H1 (cell line): ENCODE measurements at regions not wholly inside any gene's neighbourhood (a gene's known extent, or its start where the extent isn't known, plus 50 kb on each side); places are given as distances from the start of the nearest gene placed in this dataset.

Experiments
- CTCF ChIA-PET: fragments of 300-600 bp; sonication (Branson Sonifier 250); formaldehyde crosslinking; loops from one replicate; lab custom pipeline; 2021; ENCODE audit not compliant: partially characterized antibody; lab: Charles Lee
- POLR2A ChIA-PET: fragments of 300-600 bp; sonication (Branson Sonifier 250); formaldehyde crosslinking; loops from one replicate; lab custom pipeline; 2021; ENCODE audit warnings: inconsistent platforms; ENCODE audit not compliant: partially characterized antibody; lab: Charles Lee
- DNase-seq, 2 experiments: peaks; one replicate each; pipeline versions ENCODE4 v3.0.0 to v3.0.0-alpha.2; 2010 to 2022; ENCODE audit warnings: low spot score in 2 of 2, low read depth in 1 of 2, mixed read lengths in 1 of 2
- FAIRE-seq: peaks from 2 replicates; lab custom pipeline; 2011; peaks lifted over from hg19 to GRCh38; lab: Jason Lieb, UNC
- H2AFZ ChIP-seq: 2 replicates; pipeline ENCODE4 v1.8.1; 2012; ENCODE audit warnings: low read length, inconsistent platforms
- H2AK5ac ChIP-seq: 2 replicates; pipeline ENCODE4 v1.6.1; 2013; ENCODE audit warnings: low read depth, low read length
- H2BK120ac ChIP-seq: replicated peaks from 2 replicates; pipeline ENCODE3; 2013; ENCODE audit warnings: low read depth, low read length, inconsistent platforms
- H2BK12ac ChIP-seq: 2 replicates; pipeline ENCODE4 v1.6.1; 2013; ENCODE audit warnings: low read depth, low read length
- H2BK15ac ChIP-seq: 2 replicates; pipeline ENCODE4 v1.6.1; 2013; ENCODE audit warnings: low read length
- H2BK20ac ChIP-seq: 2 replicates; pipeline ENCODE4 v1.6.1; 2013; ENCODE audit warnings: low read length
- H2BK5ac ChIP-seq: 2 replicates; pipeline ENCODE4 v1.6.1; 2013; ENCODE audit warnings: low read depth, low read length
- H3K14ac ChIP-seq: 2 replicates; pipeline ENCODE4 v1.6.1; 2013; ENCODE audit warnings: inconsistent platforms; ENCODE audit not compliant: insufficient read length
- H3K18ac ChIP-seq: 2 replicates; pipeline ENCODE4 v1.6.1; 2013; ENCODE audit warnings: low read length; ENCODE audit errors: extremely low read depth
- H3K23ac ChIP-seq: 2 replicates; pipeline ENCODE4 v1.6.1; 2013; ENCODE audit warnings: inconsistent platforms; ENCODE audit not compliant: insufficient read length
- H3K23me2 ChIP-seq: 2 replicates; pipeline ENCODE4 v1.6.1; 2013; ENCODE audit warnings: low read depth, low read length
- H3K27ac ChIP-seq: 2 replicates; pipeline ENCODE4 v1.6.1; 2011; ENCODE audit warnings: low read depth, low read length, inconsistent platforms
- H3K27me3 ChIP-seq, 4 experiments: replicated peaks in 1 of 4; 1 replicate in 1 of 4; 2 replicates in 3 of 4; pipeline versions ENCODE4 v1.6.1 to v1.8.1; 2011 to 2013; ENCODE audit warnings: low read length in 3 of 4, mild to moderate bottlenecking in 3 of 4, inconsistent platforms in 2 of 4, mixed read lengths in 2 of 4, moderate library complexity in 1 of 4; ENCODE audit not compliant: control insufficient read depth in 3 of 4, insufficient read depth in 3 of 4; ENCODE audit errors: extremely low read depth in 1 of 4
- H3K36me3 ChIP-seq, 4 experiments: 2 replicates each; pipeline versions ENCODE4 v1.6.1 to v1.8.1; 2011 to 2013; ENCODE audit warnings: mild to moderate bottlenecking in 4 of 4, low read length in 3 of 4, moderate library complexity in 2 of 4, control low read depth in 1 of 4, inconsistent platforms in 1 of 4; ENCODE audit not compliant: insufficient read depth in 4 of 4, control insufficient read depth in 2 of 4
- H3K4ac ChIP-seq: replicated peaks from 2 replicates; pipeline ENCODE3; 2013; ENCODE audit warnings: low read length, low read depth, mixed read lengths, inconsistent platforms; ENCODE audit not compliant: insufficient read length
- H3K4me1 ChIP-seq, 4 experiments: replicated peaks in 1 of 4; 1 replicate in 1 of 4; 2 replicates in 3 of 4; pipeline versions ENCODE4 v1.6.1 to v1.8.1; 2011 to 2013; ENCODE audit warnings: low read length in 3 of 4, inconsistent platforms in 2 of 4, mixed read lengths in 1 of 4; ENCODE audit not compliant: insufficient read depth in 4 of 4, control insufficient read depth in 3 of 4
- H3K4me2 ChIP-seq, 2 experiments: 2 replicates each; pipeline versions ENCODE4 v1.6.1 to v1.8.1; 2011 to 2013; ENCODE audit warnings: low read depth in 2 of 2, low read length in 2 of 2, control low read depth in 1 of 2, inconsistent platforms in 1 of 2, mild to moderate bottlenecking in 1 of 2; ENCODE audit not compliant: insufficient read depth in 1 of 2
- H3K4me3 ChIP-seq, 4 experiments: fragments of 200-600, 300-600 bp in 1 of 4; sonication (generic), shearing (Covaris generic), sonication (Bioruptor Twin) in 1 of 4; 2 replicates each; pipeline versions ENCODE4 v1.5.1 to v1.8.1; 2011 to 2016; ENCODE audit warnings: low read length in 4 of 4, low read depth in 3 of 4, control low read depth in 2 of 4, inconsistent platforms in 2 of 4, mild to moderate bottlenecking in 2 of 4, mixed read lengths in 1 of 4, moderate library complexity in 1 of 4; ENCODE audit not compliant: insufficient read depth in 2 of 4; ENCODE audit errors: extremely low read depth in 1 of 4
- H3K56ac ChIP-seq: replicated peaks from 2 replicates; pipeline ENCODE3; 2013; ENCODE audit warnings: low read depth, mild to moderate bottlenecking, mixed read lengths, low read length, inconsistent platforms; ENCODE audit not compliant: insufficient read length
- H3K79me1 ChIP-seq: 2 replicates; pipeline ENCODE4 v1.6.1; 2013; ENCODE audit warnings: low read depth, low read length, control low read depth
- H3K79me2 ChIP-seq, 2 experiments: 2 replicates each; pipeline versions ENCODE4 v1.6.1 to v1.8.1; 2012 to 2013; ENCODE audit warnings: low read length in 2 of 2, mild to moderate bottlenecking in 2 of 2, inconsistent platforms in 1 of 2; ENCODE audit not compliant: insufficient read depth in 2 of 2, control insufficient read depth in 1 of 2
- H3K9ac ChIP-seq, 4 experiments: replicated peaks in 1 of 4; 1 replicate in 1 of 4; 2 replicates in 3 of 4; pipeline versions ENCODE4 v1.6.1 to v1.8.1; 2011 to 2013; ENCODE audit warnings: low read depth in 3 of 4, low read length in 3 of 4, control low read depth in 2 of 4, mild to moderate bottlenecking in 2 of 4, moderate library complexity in 2 of 4, inconsistent platforms in 1 of 4; ENCODE audit errors: extremely low read depth in 1 of 4
- H3K9me3 ChIP-seq, 2 experiments: 2 replicates each; pipeline versions ENCODE4 v1.6.1 to v1.8.1; 2012 to 2013; ENCODE audit warnings: mild to moderate bottlenecking in 2 of 2, moderate library complexity in 2 of 2, control low read depth in 1 of 2, inconsistent platforms in 1 of 2, low read depth in 1 of 2, low read length in 1 of 2, mixed read lengths in 1 of 2; ENCODE audit not compliant: insufficient read depth in 2 of 2
- H4K20me1 ChIP-seq, 2 experiments: replicated peaks in 1 of 2; 2 replicates each; pipeline versions ENCODE3 to v1.8.1; 2011 to 2013; ENCODE audit warnings: inconsistent platforms in 2 of 2, low read length in 2 of 2, mild to moderate bottlenecking in 1 of 2; ENCODE audit not compliant: insufficient read depth in 2 of 2, control insufficient read depth in 1 of 2
- H4K5ac ChIP-seq: 2 replicates; pipeline ENCODE4 v1.6.1; 2013; ENCODE audit warnings: low read length, low read depth, mixed read lengths, inconsistent platforms; ENCODE audit not compliant: insufficient read length
- H4K8ac ChIP-seq: 2 replicates; pipeline ENCODE4 v1.8.0; 2013; ENCODE audit warnings: mild to moderate bottlenecking, moderate library complexity, low read length, inconsistent platforms; ENCODE audit not compliant: insufficient read depth; ENCODE audit errors: extremely low read depth
- H4K91ac ChIP-seq: replicated peaks from 2 replicates; pipeline ENCODE3; 2013; ENCODE audit warnings: low read length, mixed read lengths, inconsistent platforms; ENCODE audit not compliant: insufficient read length
- CHD1 ChIP-seq: IDR thresholded peaks from 2 replicates; pipeline ENCODE4 v1.6.1; 2012; ENCODE audit warnings: low read depth, low read length, improper control_type of control experiment
- EZH2 ChIP-seq: fragments of 200-600 bp; sonication (generic); IDR thresholded peaks from 2 replicates; pipeline ENCODE4 v1.7.1; 2012; ENCODE audit warnings: low read depth, mild to moderate bottlenecking, moderate library complexity, low read length, inconsistent platforms; ENCODE audit not compliant: severe bottlenecking
- FOSL1 ChIP-seq: IDR thresholded peaks from 2 replicates; pipeline ENCODE4 v1.6.1; 2011; ENCODE audit warnings: mild to moderate bottlenecking, low read depth, low read length, moderate library complexity; ENCODE audit not compliant: insufficient read depth
- GTF2F1 ChIP-seq: IDR thresholded peaks from 2 replicates; pipeline ENCODE4 v1.6.1; 2012; ENCODE audit warnings: low read depth, low read length, improper control_type of control experiment, borderline replicate concordance
- JUN ChIP-seq: IDR thresholded peaks from 2 replicates; pipeline ENCODE4 v1.6.1; 2011; ENCODE audit warnings: low read depth, mild to moderate bottlenecking, improper control_type of control experiment, low read length
- KDM5A ChIP-seq: fragments of 200-600 bp; IDR thresholded peaks from 2 replicates; pipeline ENCODE4 v1.7.1; 2012; ENCODE audit warnings: mild to moderate bottlenecking, low read length, inconsistent platforms, mixed read lengths
- MAFK ChIP-seq: IDR thresholded peaks from 2 replicates; pipeline ENCODE4 v1.6.1; 2012; ENCODE audit warnings: low read depth, mild to moderate bottlenecking, improper control_type of control experiment, low read length
- RAD21 ChIP-seq, 2 experiments: IDR thresholded peaks in 1 of 2; conservative IDR thresholded peaks in 1 of 2; 2 replicates each; pipeline ENCODE4 v1.6.1; 2011; ENCODE audit warnings: low read depth in 2 of 2, low read length in 2 of 2, improper control_type of control experiment in 1 of 2, inconsistent platforms in 1 of 2, mild to moderate bottlenecking in 1 of 2, moderate library complexity in 1 of 2
- SIRT6 ChIP-seq: IDR thresholded peaks from one replicate; pipeline ENCODE4 v1.7.1; 2012; ENCODE audit warnings: low read length, inconsistent platforms
- WGBS, 2 experiments: shearing (Covaris generic) in 1 of 2; methylation state at CpG; one replicate each; pipeline versions ENCODE4 v1.1.6 to v1.1.7; 2013 to 2015; ENCODE audit warnings: low lambda C conversion rate in 2 of 2, mixed read lengths in 2 of 2, inconsistent platforms in 1 of 2, low coverage in 1 of 2, missing lambda C conversion rate in 1 of 2; ENCODE audit not compliant: insufficient replicate concordance in 2 of 2, insufficient coverage in 1 of 2, insufficient read length in 1 of 2; ENCODE audit errors: extremely low coverage in 1 of 2, missing lambda C conversion rate in 1 of 2; 5-methylcytosine and 5-hydroxymethylcytosine counted together

DNA sequence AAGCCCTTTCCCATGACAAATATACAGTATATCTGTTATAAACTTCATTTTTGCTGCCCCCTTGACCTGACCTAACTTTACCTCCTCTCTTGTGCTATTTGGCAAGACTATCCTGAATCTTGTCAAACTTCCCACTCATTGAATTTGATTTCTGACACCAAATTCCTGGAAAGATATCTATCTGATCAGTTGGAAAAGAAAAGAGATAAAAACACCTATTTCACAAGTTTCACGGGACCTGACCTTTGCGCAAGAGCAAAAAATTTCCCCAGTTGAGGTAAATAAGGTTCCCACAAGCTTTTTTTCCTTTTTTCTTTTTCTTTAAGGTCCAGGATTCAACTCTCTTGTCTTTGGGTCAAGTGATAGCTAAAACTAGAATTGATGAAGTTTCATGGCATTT is 189.2 kb upstream of the LPP start:
- CTCF ChIA-PET = interaction anchor here (0.5 to 1.1 kb wide), 2 partner anchors 15 to 96 kb away, joined by 3 read pairs; no protein-coding TSS in a partner anchor
- H3K18ac ChIP-seq = no peak overlapping the region
- no peak overlapping the region for H2BK20ac ChIP-seq
- H4K8ac ChIP-seq = no peak overlapping the region
- H3K14ac ChIP-seq = no peak overlapping the region
- H3K79me1 ChIP-seq = no peaks in the 10 kb centered on the region
- H3K9me3 ChIP-seq = no peaks in the 10 kb centered on the region
- no peak overlapping the region for H3K9ac ChIP-seq
- POLR2A ChIA-PET = no interaction called here
- FAIRE-seq (no peak), DNase-seq (no peak)
- H2BK120ac ChIP-seq = no peak overlapping the region
- no peak overlapping the region for H3K4ac ChIP-seq
- no peak overlapping the region for H2BK12ac ChIP-seq
- H4K5ac ChIP-seq = no peak overlapping the region
- H2BK15ac ChIP-seq = no peak overlapping the region
- H2AFZ ChIP-seq = no peak overlapping the region
- no peaks in the 10 kb centered on the region for H4K20me1 ChIP-seq
- no peak overlapping the region for H2AK5ac ChIP-seq
- 92% methylated on average over 2 of the region's 2 CpGs; no CpG with 5 or more reads in 1 of the 2 experiments for WGBS, 2 experiments
- no peaks in the 10 kb centered on the region for H3K27me3 ChIP-seq
- H3K4me1 ChIP-seq = peaks cover 0 to 3% (median under 1%) of the 10 kb centered on the region in 4 experiments; a peak in 1 of 7 replicates
- H2BK5ac ChIP-seq = no peak overlapping the region
- no peak overlapping the region for H3K27ac ChIP-seq
- H3K36me3 ChIP-seq = no peaks in the 10 kb centered on the region
- H4K91ac ChIP-seq = no peak overlapping the region
- H3K4me3 ChIP-seq = no peak overlapping the region
- no peak overlapping the region for H3K56ac ChIP-seq
- no peaks in the 10 kb centered on the region for H3K23me2 ChIP-seq
- no peaks in the 10 kb centered on the region for H3K79me2 ChIP-seq
- no peak overlapping the region for H3K4me2 ChIP-seq
- no peak overlapping the region for H3K23ac ChIP-seq
- TF ChIP-seq FOSL1 = no peak
- TF ChIP-seq EZH2 = no peak
- no peak for TF ChIP-seq RAD21 (IDR thresholded peaks at IDR 0.05 in 1 of 2, conservative IDR thresholded peaks at IDR 0.05 in 1 of 2; ENCODE audit: low read depth in 2 of 2, low read length in 2 of 2)
- TF ChIP-seq MAFK = no peak
- no peak for TF ChIP-seq KDM5A
- TF ChIP-seq SIRT6 = no peak
- no peak for TF ChIP-seq JUN
- no peak for TF ChIP-seq CHD1
- no peak for TF ChIP-seq GTF2F1
